GM12891 (cell line): ENCODE measurements at regions not wholly inside any gene's neighbourhood (a gene's known extent, or its start where the extent isn't known, plus 50 kb on each side); places are given as distances from the start of the nearest gene placed in this dataset.

Source experiments
- POLR2A ChIP-seq: IDR thresholded peaks from 2 replicates; pipeline ENCODE4 v1.6.1; 2011; ENCODE audit warnings: low read depth, low read length, control low read depth
- SPI1 ChIP-seq: IDR thresholded peaks from 2 replicates; pipeline ENCODE4 v1.6.1; 2011; ENCODE audit warnings: low read depth, low read length, control low read depth

DNA sequence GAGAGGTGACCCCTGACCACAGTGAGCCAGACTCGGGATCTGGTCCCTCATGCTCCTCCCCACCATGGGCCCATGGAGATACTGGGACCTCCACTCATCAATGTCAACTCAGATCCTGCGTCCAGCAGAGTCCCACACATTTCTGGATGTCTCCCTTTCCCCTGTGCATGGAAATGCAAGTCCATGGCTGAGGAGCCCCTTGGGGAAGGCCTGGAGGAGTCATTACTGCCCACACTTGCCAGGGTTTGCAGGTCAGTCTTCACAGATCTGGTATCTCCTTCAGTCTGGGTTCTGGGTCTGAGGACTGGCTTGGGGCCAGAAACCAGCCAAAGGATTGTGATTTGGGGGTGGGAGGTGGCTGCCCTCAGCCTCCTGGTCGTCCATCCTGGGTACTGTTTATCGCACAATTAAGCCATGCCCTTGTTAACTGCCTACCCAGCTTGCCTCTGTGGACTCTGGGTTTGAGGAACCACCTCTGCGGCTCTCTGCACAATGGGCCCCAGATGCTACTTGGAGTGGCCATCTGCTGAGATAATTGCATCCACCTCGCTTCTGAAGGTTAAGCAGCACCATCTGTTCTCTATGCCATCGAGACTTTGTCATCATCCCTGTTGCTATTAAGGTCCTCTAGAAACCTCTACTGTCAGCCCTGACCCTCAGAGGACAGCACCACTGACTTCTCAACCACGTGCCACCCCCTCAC is 49.9 kb upstream of the KLF13 start:
- TF ChIP-seq POLR2A (no peak), SPI1 (no peak)
